ENCODE measurements at regions not wholly inside any gene's neighbourhood (a gene's known extent, or its start where the extent isn't known, plus 50 kb on each side); places are given as distances from the start of the nearest gene placed in this dataset.

DNA sequence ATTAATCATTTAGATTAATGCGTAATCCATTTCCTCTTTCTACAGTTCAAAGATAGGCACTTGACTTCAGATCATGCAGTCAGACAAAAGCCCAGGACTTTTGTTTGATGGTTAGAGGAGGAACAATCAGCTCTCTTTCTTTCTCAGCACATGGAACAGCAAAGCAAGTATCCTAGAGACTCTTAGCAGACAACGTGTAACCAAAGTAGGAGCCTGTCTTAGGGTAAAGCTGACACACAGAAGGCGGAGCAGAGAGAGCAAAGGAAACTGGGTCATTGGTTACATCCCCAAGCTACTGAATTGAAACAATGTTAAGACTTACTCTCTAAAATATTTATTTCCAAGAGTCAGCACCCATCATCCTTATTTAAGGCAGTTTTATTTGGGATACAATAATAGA, 110.0 kb upstream of the HES1 start:
- TF ChIP-seq, protein P1, sequence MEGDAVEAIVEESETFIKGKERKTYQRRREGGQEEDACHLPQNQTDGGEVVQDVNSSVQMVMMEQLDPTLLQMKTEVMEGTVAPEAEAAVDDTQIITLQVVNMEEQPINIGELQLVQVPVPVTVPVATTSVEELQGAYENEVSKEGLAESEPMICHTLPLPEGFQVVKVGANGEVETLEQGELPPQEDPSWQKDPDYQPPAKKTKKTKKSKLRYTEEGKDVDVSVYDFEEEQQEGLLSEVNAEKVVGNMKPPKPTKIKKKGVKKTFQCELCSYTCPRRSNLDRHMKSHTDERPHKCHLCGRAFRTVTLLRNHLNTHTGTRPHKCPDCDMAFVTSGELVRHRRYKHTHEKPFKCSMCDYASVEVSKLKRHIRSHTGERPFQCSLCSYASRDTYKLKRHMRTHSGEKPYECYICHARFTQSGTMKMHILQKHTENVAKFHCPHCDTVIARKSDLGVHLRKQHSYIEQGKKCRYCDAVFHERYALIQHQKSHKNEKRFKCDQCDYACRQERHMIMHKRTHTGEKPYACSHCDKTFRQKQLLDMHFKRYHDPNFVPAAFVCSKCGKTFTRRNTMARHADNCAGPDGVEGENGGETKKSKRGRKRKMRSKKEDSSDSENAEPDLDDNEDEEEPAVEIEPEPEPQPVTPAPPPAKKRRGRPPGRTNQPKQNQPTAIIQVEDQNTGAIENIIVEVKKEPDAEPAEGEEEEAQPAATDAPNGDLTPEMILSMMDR (conservative IDR thresholded peaks at IDR 0.05 in 1 of 2, IDR thresholded peaks at IDR 0.05 in 1 of 2; ENCODE audit: extremely low read depth in 1 of 2, insufficient read depth in 1 of 2, low read depth in 1 of 2, low read length in 2 of 2), result no peak
- TF ChIP-seq EZH2 (IDR thresholded peaks at IDR 0.05; ENCODE audit: borderline replicate concordance, low read length), result no peak
